ENCODE measurements at regions not wholly inside any gene's neighbourhood (a gene's known extent, or its start where the extent isn't known, plus 50 kb on each side); places are given as distances from the start of the nearest gene placed in this dataset.

DNA sequence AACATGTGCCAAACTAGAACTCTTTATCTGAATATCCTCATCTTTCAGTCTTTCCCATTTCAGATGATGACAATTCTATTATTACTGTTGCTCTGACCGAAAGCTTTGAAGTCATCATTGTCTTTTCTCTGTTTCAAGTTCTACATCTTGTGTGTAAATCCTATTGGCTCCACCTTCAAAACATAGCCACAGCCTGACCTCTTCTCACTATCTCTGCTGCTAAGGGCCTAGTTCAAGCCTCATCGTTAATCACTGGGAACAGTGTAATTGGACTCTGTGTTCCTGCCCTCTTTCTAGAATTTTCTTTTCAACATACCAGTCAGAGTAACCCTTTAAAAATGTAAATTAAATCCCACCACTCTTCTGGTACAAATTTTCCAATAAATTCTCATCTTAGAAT lies 105.1 kb downstream of the OXSM start:
- TF ChIP-seq, protein P1, sequence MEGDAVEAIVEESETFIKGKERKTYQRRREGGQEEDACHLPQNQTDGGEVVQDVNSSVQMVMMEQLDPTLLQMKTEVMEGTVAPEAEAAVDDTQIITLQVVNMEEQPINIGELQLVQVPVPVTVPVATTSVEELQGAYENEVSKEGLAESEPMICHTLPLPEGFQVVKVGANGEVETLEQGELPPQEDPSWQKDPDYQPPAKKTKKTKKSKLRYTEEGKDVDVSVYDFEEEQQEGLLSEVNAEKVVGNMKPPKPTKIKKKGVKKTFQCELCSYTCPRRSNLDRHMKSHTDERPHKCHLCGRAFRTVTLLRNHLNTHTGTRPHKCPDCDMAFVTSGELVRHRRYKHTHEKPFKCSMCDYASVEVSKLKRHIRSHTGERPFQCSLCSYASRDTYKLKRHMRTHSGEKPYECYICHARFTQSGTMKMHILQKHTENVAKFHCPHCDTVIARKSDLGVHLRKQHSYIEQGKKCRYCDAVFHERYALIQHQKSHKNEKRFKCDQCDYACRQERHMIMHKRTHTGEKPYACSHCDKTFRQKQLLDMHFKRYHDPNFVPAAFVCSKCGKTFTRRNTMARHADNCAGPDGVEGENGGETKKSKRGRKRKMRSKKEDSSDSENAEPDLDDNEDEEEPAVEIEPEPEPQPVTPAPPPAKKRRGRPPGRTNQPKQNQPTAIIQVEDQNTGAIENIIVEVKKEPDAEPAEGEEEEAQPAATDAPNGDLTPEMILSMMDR (IDR thresholded peaks at IDR 0.05; ENCODE audit: low read depth, low read length) = no peak
- TF ChIP-seq EZH2phosphoT487 (IDR thresholded peaks at IDR 0.05; ENCODE audit: low read depth) = no peak

Measured in OCI-LY3 (cell line).